ENCODE measurements at regions not wholly inside any gene's neighbourhood (a gene's known extent, or its start where the extent isn't known, plus 50 kb on each side); places are given as distances from the start of the nearest gene placed in this dataset.

- TF ChIP-seq CTCF (IDR thresholded peaks at IDR 0.05) (no peak), MEF2A (IDR thresholded peaks at IDR 0.05; ENCODE audit: borderline replicate concordance, low read depth) (no peak), REST (IDR thresholded peaks at IDR 0.05; ENCODE audit: low read depth, low read length) (no peak), YY1 (IDR thresholded peaks at IDR 0.05; ENCODE audit: low read depth) (no peak)
Measured at GRCh38 chr15:38073178-38073946, 138.9 kb downstream of the TMCO5A start.

Measured in SK-N-SH (cell line).